Stimulated activated CD4-positive, alpha-beta T cell treated with anti-CD3 and anti-CD28 coated beads, TNF-alpha, amount 100 ng/mL, for 4 hours (primary cell): ENCODE measurements at regions not wholly inside any gene's neighbourhood (a gene's known extent, or its start where the extent isn't known, plus 50 kb on each side); places are given as distances from the start of the nearest gene placed in this dataset.

Experiments used
- DNase-seq, 3 experiments: peaks; one replicate each; pipeline ENCODE4 v3.0.0-alpha.2; 2020; ENCODE audit warnings: low read depth in 3 of 3

- no peak for DNase-seq
These were observed 70.4 kb upstream of the SLC7A11 start for GRCh38 chr4:138312536-138312911.

- no peak for DNase-seq
These were observed 69.8 kb upstream of the SLC7A11 start for GRCh38 chr4:138311771-138312535.

- DNase-seq = no peak
These were observed 68.8 kb upstream of the SLC7A11 start for GRCh38 chr4:138310991-138311390.

GRCh38 chr4:138310498-138310897 is 68.3 kb upstream of the SLC7A11 start:
- no peak for DNase-seq

- no peak for DNase-seq
These were observed 66.2 kb upstream of the SLC7A11 start for GRCh38 chr4:138308356-138308755.

- DNase-seq = no peak
These were observed 65.2 kb upstream of the SLC7A11 start for GRCh38 chr4:138307319-138307718.

GRCh38 chr4:138305050-138305449 is 62.9 kb upstream of the SLC7A11 start:
- no peak for DNase-seq

GRCh38 chr4:138301536-138301935 is 59.4 kb upstream of the SLC7A11 start:
- DNase-seq = no peak

GRCh38 chr4:138300616-138301015 is 58.5 kb upstream of the SLC7A11 start:
- DNase-seq = no peak

GRCh38 chr4:138299881-138300280 is 57.7 kb upstream of the SLC7A11 start:
- no peak for DNase-seq

- DNase-seq = no peak
These were observed 56.7 kb upstream of the SLC7A11 start for GRCh38 chr4:138298866-138299265.

GRCh38 chr4:138298431-138298830 is 56.3 kb upstream of the SLC7A11 start:
- DNase-seq = no peak

- DNase-seq = no peak
These were observed 55.7 kb upstream of the SLC7A11 start for GRCh38 chr4:138297743-138298405.

GRCh38 chr4:138292321-138292720 is 50.2 kb upstream of the SLC7A11 start:
- DNase-seq = no peak
